DOHH2 (cell line): ENCODE measurements at regions not wholly inside any gene's neighbourhood (a gene's known extent, or its start where the extent isn't known, plus 50 kb on each side); places are given as distances from the start of the nearest gene placed in this dataset.

Source experiments
- H3F3A ChIP-seq: fragments of 200-600 bp; sonication (generic), shearing (Covaris generic); 2 replicates; pipeline ENCODE4 v1.6.0; 2016; ENCODE audit warnings: antibody characterized with exemption, mild to moderate bottlenecking; ENCODE audit not compliant: control insufficient read depth, insufficient read depth
- H3K27ac ChIP-seq: fragments of 200-600 bp; sonication (generic); 2 replicates; pipeline ENCODE4 v1.5.1; 2014; ENCODE audit warnings: low read depth, mild to moderate bottlenecking, low read length, moderate library complexity
- H3K27me3 ChIP-seq: fragments of 200-600 bp; sonication (generic); 2 replicates; pipeline ENCODE4 v1.6.1; 2014; ENCODE audit warnings: mild to moderate bottlenecking, low read length, mixed read lengths; ENCODE audit not compliant: control insufficient read depth
- H3K36me3 ChIP-seq: fragments of 200-600 bp; sonication (generic); 2 replicates; pipeline ENCODE4 v1.6.1; 2014; ENCODE audit warnings: mild to moderate bottlenecking, low read length, moderate library complexity, mixed read lengths; ENCODE audit not compliant: control insufficient read depth
- H3K4me1 ChIP-seq: fragments of 200-600 bp; sonication (generic); 2 replicates; pipeline ENCODE4 v1.6.1; 2014; ENCODE audit warnings: mild to moderate bottlenecking, low read length, mixed read lengths; ENCODE audit not compliant: control insufficient read depth
- H3K4me2 ChIP-seq: fragments of 200-600 bp; sonication (generic); 2 replicates; pipeline ENCODE4 v1.6.0; 2014; ENCODE audit warnings: mild to moderate bottlenecking, low read length, moderate library complexity
- H3K4me3 ChIP-seq: fragments of 200-600 bp; sonication (generic); 2 replicates; pipeline ENCODE4 v1.5.1; 2014; ENCODE audit warnings: mild to moderate bottlenecking, low read length, mixed read lengths
- H3K79me2 ChIP-seq: fragments of 200-600 bp; sonication (generic); 2 replicates; pipeline ENCODE4 v1.6.1; 2014; ENCODE audit warnings: mild to moderate bottlenecking, low read length, mixed read lengths; ENCODE audit not compliant: control insufficient read depth
- H3K9me2 ChIP-seq: fragments of 200-600 bp; sonication (generic); replicated peaks from 2 replicates; pipeline ENCODE4 v1.6.1; 2014; ENCODE audit warnings: mild to moderate bottlenecking, low read length, mixed read lengths; ENCODE audit not compliant: control insufficient read depth
- H3K9me3 ChIP-seq: fragments of 200-600 bp; sonication (generic); 2 replicates; pipeline ENCODE4 v1.6.1; 2014; ENCODE audit warnings: antibody characterized with exemption, low read length, mixed read lengths; ENCODE audit not compliant: control insufficient read depth, insufficient read depth
- H4K20me1 ChIP-seq: fragments of 200-600 bp; sonication (generic); 2 replicates; pipeline ENCODE4 v1.6.0; 2014; ENCODE audit warnings: low read depth, mild to moderate bottlenecking, antibody characterized with exemption, low read length, moderate library complexity; ENCODE audit not compliant: control insufficient read depth, insufficient read depth
- EZH2phosphoT487 ChIP-seq: fragments of 200-600 bp; sonication (generic); IDR thresholded peaks from 2 replicates; pipeline ENCODE4 v1.6.1; 2017; ENCODE audit warnings: borderline replicate concordance, mild to moderate bottlenecking, antibody characterized with exemption, low read length, moderate library complexity, mixed read lengths
- TF ChIP-seq, protein P1 (sequence below): fragments of 200-600 bp; sonication (generic); IDR thresholded peaks from one replicate; pipeline ENCODE4 v1.5.1; 2014; ENCODE audit warnings: antibody characterized with exemption, mild to moderate bottlenecking, low read depth, low read length; ENCODE audit not compliant: poor library complexity, severe bottlenecking

DNA sequence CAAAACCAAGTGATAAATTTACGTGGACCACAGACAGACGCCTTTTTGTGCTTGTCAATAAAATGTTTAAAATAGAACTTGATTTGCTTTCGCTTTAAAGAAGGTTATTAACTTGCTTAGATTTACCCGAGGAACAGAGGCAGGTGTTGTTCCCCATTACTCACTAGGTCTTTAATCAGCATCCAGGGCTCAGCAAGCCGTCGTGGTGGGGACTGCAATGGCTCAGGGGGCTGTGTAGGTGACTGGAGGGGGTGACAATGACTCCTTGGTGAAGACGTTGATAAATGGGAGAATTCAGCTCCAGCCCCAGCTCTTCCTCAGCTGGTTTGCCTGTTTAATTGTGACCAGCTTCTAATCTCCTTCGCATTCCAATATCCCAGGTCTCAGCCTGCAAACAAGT lies 231.4 kb downstream of the TMEM114 start:
- Histone ChIP-seq H3K9me3 (no peaks in the 10 kb centered on the region), H3K27me3 (no peaks in the 10 kb centered on the region), H3K36me3 (no peaks in the 10 kb centered on the region), H3K27ac (no peak overlapping the region), H3K4me1 (no peaks in the 10 kb centered on the region), H3K9me2 (no peaks in the 10 kb centered on the region), H3K4me2 (no peak overlapping the region), H4K20me1 (no peaks in the 10 kb centered on the region), H3K79me2 (no peaks in the 10 kb centered on the region), H3F3A (no peaks in the 10 kb centered on the region), H3K4me3 (no peak overlapping the region)
- TF ChIP-seq, protein P1, sequence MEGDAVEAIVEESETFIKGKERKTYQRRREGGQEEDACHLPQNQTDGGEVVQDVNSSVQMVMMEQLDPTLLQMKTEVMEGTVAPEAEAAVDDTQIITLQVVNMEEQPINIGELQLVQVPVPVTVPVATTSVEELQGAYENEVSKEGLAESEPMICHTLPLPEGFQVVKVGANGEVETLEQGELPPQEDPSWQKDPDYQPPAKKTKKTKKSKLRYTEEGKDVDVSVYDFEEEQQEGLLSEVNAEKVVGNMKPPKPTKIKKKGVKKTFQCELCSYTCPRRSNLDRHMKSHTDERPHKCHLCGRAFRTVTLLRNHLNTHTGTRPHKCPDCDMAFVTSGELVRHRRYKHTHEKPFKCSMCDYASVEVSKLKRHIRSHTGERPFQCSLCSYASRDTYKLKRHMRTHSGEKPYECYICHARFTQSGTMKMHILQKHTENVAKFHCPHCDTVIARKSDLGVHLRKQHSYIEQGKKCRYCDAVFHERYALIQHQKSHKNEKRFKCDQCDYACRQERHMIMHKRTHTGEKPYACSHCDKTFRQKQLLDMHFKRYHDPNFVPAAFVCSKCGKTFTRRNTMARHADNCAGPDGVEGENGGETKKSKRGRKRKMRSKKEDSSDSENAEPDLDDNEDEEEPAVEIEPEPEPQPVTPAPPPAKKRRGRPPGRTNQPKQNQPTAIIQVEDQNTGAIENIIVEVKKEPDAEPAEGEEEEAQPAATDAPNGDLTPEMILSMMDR, result no peak
- no peak for TF ChIP-seq EZH2phosphoT487

GRCh38 chr16:8355675-8356074 lies 234.6 kb downstream of the TMEM114 start:
- H3K36me3 ChIP-seq, result no peaks in the 10 kb centered on the region
- H3F3A ChIP-seq, result no peaks in the 10 kb centered on the region
- no peak overlapping the region for H3K4me2 ChIP-seq
- H3K9me2 ChIP-seq, result no peaks in the 10 kb centered on the region
- H3K4me3 ChIP-seq, result no peak overlapping the region
- no peaks in the 10 kb centered on the region for H3K27me3 ChIP-seq
- no peaks in the 10 kb centered on the region for H3K4me1 ChIP-seq
- H3K27ac ChIP-seq, result no peak overlapping the region
- TF ChIP-seq EZH2phosphoT487, result no peak
- TF ChIP-seq, protein P1, result no peak
- no peaks in the 10 kb centered on the region for H3K9me3 ChIP-seq
- H3K79me2 ChIP-seq, result no peaks in the 10 kb centered on the region
- no peaks in the 10 kb centered on the region for H4K20me1 ChIP-seq

- H3K27ac ChIP-seq, result no peak overlapping the region
- H3F3A ChIP-seq, result no peaks in the 10 kb centered on the region
- no peaks in the 10 kb centered on the region for H3K79me2 ChIP-seq
- H3K9me2 ChIP-seq, result no peaks in the 10 kb centered on the region
- no peaks in the 10 kb centered on the region for H3K36me3 ChIP-seq
- H3K4me1 ChIP-seq, result no peaks in the 10 kb centered on the region
- H3K9me3 ChIP-seq, result no peaks in the 10 kb centered on the region
- H4K20me1 ChIP-seq, result no peaks in the 10 kb centered on the region
- H3K27me3 ChIP-seq, result no peaks in the 10 kb centered on the region
- H3K4me3 ChIP-seq, result no peak overlapping the region
- no peak for TF ChIP-seq EZH2phosphoT487
- TF ChIP-seq, protein P1, result no peak
- no peak overlapping the region for H3K4me2 ChIP-seq
Measured at GRCh38 chr16:8346294-8346693, 244.0 kb downstream of the TMEM114 start.

DNA sequence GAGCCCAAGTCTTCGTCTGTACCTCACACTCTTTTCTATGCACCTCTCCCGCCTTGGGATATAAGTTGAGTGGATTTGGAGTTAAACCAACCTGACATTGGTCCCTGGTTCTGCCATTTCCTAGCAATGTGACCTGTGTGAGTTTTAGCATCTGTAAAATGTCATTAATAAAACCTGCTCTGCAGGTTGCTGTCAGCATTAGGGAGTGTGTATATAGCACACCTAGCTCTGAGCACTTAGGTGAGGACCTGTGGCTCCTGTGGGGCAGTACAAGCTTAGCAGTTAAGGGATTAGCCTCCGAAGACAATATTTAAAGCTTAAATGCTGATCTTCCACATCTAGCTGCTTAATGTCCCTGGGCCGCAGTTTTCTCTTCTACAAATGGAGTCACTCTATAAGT lies 248.0 kb downstream of the TMEM114 start:
- Histone ChIP-seq H3K4me2 (no peak overlapping the region), H3K27ac (no peak overlapping the region), H4K20me1 (no peaks in the 10 kb centered on the region), H3K27me3 (no peaks in the 10 kb centered on the region), H3K36me3 (no peaks in the 10 kb centered on the region), H3F3A (no peaks in the 10 kb centered on the region), H3K4me1 (no peaks in the 10 kb centered on the region), H3K79me2 (no peaks in the 10 kb centered on the region), H3K9me3 (no peaks in the 10 kb centered on the region), H3K9me2 (no peaks in the 10 kb centered on the region), H3K4me3 (no peak overlapping the region)
- TF ChIP-seq, protein P1, result no peak
- no peak for TF ChIP-seq EZH2phosphoT487
